Stimulated activated CD4-positive, alpha-beta T cell treated with anti-CD3 and anti-CD28 coated beads, TNF-alpha, amount 100 ng/mL, for 24 hours (primary cell): ENCODE measurements at regions not wholly inside any gene's neighbourhood (a gene's known extent, or its start where the extent isn't known, plus 50 kb on each side); places are given as distances from the start of the nearest gene placed in this dataset.
"Not testable (repeated sequence)": the region's sequence is repeated elsewhere in the genome, so short reads cannot be mapped to it uniquely, and the experiment has no call there.

Source experiments
- DNase-seq, 3 experiments: peaks; one replicate each; pipeline ENCODE4 v3.0.0-alpha.2; 2020; ENCODE audit warnings: low read depth in 3 of 3

- no peak for DNase-seq
These were observed 101.2 kb upstream of the SEC11C start for GRCh38 chr18:59038295-59039039.

- not testable (repeated sequence) for DNase-seq
These were observed 100.7 kb upstream of the SEC11C start for GRCh38 chr18:59039040-59039320.

GRCh38 chr18:59039449-59039848 lies 100.2 kb upstream of the SEC11C start:
- no peak for DNase-seq

DNA sequence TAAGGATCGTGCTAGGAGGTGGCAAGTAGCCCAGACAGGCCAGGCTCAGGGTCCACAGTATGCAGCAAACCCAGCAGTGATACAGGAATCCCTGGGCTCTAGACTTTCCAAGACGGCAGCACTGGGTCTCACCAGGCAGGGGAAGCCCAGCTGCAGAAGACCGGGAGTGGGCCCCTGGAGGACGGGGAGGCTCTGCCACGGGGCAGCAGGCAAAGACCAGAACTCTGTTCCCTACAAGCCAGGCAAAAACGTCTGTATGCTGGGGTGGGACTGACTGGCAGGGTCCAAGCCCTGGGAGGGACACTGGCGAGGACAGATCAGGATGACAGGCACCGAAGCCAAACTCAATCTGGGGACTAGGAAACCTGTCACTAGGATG lies 98.9 kb upstream of the SEC11C start:
- DNase-seq: no peak

- DNase-seq: no peak
These were observed 98.4 kb upstream of the SEC11C start for GRCh38 chr18:59041296-59041695.

DNA sequence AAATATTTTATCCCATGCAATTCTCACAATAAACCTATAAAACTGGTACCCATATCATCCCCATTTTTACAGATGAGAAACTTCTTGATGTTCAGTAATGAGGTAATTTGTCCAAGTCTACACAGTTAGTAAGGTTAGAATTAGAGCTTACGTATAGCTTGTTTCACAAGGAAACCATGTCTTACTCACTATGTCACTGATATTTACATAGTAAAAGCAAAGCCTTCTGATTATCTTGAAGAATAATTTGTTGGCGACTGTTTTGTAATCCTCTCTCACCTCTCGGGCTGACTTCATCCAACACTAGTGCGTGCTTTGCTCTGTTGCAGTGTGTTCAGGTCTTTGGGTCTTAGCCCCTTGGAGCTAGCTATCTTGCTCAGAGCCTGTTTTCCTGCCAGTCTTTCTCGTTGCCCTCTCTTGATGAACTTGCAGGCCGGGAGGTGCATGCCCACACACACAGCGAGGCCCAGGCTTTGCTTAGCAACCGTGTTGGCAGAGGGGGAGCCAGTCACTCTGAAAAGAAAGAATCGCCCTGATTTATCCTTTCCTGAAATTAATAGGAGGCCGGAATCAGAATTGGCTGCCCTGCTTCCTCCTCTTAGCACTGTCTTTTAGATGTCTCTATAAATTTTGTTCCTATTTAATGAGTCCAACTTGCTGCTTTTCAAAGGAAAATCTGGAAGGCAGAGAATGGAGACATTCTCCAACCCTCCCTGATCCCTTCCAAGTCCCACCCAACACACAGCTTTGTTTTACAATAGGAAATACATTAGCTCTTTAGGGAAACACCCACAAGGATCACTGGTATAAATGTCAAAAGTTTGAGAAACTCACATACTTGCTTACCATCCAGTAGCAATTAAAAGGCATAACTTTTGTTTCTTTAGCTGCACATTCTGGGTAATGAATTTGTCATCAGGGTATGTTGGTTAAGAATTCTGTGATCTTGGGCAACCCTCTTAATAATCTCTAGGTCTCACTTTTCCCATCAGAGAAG lies 97.6 kb upstream of the SEC11C start:
- DNase-seq: no peak

DNA sequence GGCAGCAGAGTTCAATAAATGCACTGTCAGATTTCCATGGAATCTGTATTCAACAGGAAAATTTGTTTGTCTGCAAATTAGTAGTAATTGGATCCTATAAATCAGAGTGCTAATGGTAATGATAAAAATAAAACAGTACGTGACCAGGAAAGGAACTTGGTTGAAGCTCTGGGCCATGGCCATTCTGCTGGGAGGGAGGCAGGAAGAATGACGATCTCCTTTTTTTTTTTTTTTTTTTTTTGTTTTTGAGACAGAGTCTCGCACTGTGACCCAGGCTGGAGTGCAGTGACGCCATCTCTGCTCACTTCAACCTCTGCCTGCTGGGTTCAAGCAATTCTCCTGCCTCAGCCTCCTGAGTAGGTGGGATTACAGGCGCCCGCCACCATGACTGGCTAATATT lies 94.8 kb upstream of the SEC11C start:
- no peak for DNase-seq

DNA sequence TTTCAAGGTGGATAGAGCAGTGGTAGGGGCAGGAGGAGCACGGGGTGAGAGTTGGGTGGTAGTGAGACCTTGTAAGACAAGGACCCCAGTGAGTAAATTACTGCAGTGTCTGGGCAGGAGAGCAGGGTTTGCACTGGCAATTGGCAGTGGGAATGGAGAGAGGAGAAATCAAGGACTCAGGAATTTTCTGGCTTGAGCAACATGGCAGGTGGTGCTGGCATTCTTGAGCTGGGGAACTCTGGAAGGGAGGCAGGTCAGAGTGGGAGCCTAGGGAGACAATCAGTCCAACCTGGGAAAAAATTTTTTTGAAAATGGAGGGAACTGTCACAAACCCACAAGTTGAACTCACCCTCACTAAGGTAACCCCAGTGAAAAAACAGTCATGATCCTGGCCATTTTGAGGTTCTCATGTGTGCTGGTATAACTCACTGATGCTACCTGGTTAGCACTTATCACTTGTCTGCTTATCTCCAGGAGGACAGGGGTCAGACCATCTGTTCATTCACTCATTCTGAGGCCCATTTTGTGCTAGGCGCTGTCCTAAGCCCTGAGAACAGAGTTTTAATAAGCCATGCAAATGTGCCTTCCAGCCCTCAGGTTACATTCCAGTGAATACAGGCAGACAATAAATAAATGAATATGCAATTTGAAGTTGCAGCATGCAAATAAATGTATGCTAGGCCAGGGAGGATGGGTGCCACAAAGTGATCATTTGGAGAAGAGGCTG lies 92.2 kb upstream of the SEC11C start:
- no peak for DNase-seq

GRCh38 chr18:59048048-59048363 lies 91.7 kb upstream of the SEC11C start:
- DNase-seq: no peak

GRCh38 chr18:59048378-59048777 lies 91.3 kb upstream of the SEC11C start:
- DNase-seq: no peak

DNA sequence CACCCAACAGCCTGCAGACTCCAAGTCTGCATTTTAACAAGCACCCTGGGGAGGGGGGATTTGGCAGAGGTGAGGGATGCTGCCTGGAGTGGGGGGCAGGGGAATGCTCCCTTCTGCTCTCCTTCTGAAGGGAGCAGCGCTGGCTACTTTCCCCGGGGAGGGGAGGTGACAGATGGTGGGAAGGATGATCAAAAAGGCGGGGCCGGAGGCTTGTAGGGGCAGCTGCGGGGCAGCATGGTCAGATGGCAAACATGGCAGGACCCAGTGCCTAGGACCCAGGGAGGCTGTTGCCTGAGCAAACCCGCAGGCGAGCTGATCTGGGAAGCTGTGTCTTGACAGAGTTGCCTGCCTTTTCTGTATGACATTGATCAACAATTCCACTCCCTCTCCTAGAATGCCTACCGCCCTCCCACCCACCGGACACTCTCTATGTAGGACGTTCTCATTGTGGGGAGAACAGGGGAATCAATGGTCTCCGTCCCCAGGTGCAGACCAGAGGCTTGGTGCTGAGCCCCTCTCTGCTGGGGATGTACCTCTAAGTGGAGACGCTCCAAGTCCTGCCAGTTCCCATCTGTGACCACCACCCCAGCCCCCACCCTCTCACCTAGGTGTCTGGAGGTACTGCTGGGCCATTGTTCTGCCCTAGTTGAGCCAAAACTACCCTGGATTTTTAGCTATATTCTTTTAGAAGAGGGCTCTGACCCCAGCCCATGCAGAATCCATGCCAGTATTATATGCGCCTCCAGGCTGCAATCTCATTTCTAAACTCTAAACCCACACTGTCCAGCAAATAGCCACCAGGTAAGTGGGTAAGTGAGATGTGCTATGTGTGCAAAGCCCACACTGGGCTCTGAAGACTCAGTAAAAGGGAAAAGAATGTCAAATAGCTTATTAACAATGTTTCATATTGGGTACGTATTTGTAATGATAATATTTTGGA lies 89.7 kb upstream of the SEC11C start:
- no peak for DNase-seq

GRCh38 chr18:59050661-59051057 lies 89.0 kb upstream of the SEC11C start:
- no peak for DNase-seq

GRCh38 chr18:59051470-59052165 lies 88.1 kb upstream of the SEC11C start:
- no peak for DNase-seq

GRCh38 chr18:59052965-59053820 lies 86.5 kb upstream of the SEC11C start:
- DNase-seq: no peak

- DNase-seq: no peak
These were observed 85.0 kb upstream of the SEC11C start for GRCh38 chr18:59054496-59055287.

DNA sequence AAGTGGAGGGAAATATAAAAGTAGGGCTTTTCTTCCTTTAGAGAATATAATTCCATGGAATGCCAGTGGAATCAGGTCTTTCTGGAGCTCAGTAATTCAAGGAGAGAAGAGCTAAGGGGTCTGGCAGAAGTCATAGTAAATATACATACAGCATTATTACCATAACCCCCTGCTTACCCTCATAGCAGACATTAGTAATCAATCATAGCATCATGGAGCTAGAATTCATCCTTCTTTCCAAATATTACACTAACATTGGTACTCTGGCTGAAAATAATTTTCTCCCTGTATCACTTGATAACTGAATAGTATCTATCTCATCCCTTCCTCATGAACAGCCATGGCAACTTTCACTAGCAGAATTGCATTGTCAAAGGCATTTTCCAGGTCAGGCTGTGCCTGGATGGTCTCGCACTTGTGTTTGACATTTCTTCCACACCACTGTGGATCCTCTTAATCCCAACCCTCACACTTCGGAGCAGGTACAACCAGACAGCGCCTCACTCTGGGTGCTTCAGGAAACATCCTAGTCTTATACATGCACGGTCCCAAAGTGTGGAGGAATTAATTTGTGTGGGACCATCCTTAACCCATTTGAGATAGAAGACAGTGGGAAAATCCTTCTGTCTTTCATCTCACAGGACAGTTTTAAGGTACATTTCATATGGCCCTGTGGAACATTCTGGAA lies 84.2 kb upstream of the SEC11C start:
- DNase-seq: no peak

GRCh38 chr18:59056706-59057492 lies 82.8 kb upstream of the SEC11C start:
- DNase-seq: peak in 1 of 3 experiments; percentile 19

GRCh38 chr18:59057493-59057795 lies 82.2 kb upstream of the SEC11C start:
- no peak for DNase-seq
